Nephron (organoid): ENCODE measurements at regions not wholly inside any gene's neighbourhood (a gene's known extent, or its start where the extent isn't known, plus 50 kb on each side); places are given as distances from the start of the nearest gene placed in this dataset.
A peak's percentile ranks its signal among the peaks of the same experiment; 100 is the strongest.

Experiments
- H3K27ac Mint-ChIP-seq, 3 experiments: 2 replicates each; pipeline ENCODE4 v1.8.0; 2020; ENCODE audit warnings: mixed read lengths in 3 of 3, mild to moderate bottlenecking in 2 of 3, moderate library complexity in 1 of 3
- H3K27me3 Mint-ChIP-seq: 2 replicates; pipeline ENCODE4 v1.8.0; 2021; ENCODE audit warnings: low read depth, mild to moderate bottlenecking, moderate library complexity, mixed read lengths
- H3K36me3 Mint-ChIP-seq: 2 replicates; pipeline ENCODE4 v1.8.0; 2020; ENCODE audit warnings: low read depth, mixed read lengths
- H3K4me1 Mint-ChIP-seq: 2 replicates; pipeline ENCODE4 v1.8.0; 2020; ENCODE audit warnings: mixed read lengths
- H3K4me3 Mint-ChIP-seq, 3 experiments: 2 replicates each; pipeline ENCODE4 v1.8.0; 2020; ENCODE audit warnings: mild to moderate bottlenecking in 3 of 3, mixed read lengths in 3 of 3, moderate library complexity in 2 of 3
- H3K9me3 Mint-ChIP-seq: 2 replicates; pipeline ENCODE4 v1.8.0; 2020; ENCODE audit warnings: mixed read lengths
- TF ChIP-seq, protein P1 (sequence below), 3 experiments: fragments of 200-600 bp; sonication (generic); IDR thresholded peaks; one replicate each; pipeline ENCODE4 v1.5.0; 2021; ENCODE audit warnings: antibody characterized with exemption in 3 of 3; ENCODE audit not compliant: unreplicated experiment in 3 of 3

DNA sequence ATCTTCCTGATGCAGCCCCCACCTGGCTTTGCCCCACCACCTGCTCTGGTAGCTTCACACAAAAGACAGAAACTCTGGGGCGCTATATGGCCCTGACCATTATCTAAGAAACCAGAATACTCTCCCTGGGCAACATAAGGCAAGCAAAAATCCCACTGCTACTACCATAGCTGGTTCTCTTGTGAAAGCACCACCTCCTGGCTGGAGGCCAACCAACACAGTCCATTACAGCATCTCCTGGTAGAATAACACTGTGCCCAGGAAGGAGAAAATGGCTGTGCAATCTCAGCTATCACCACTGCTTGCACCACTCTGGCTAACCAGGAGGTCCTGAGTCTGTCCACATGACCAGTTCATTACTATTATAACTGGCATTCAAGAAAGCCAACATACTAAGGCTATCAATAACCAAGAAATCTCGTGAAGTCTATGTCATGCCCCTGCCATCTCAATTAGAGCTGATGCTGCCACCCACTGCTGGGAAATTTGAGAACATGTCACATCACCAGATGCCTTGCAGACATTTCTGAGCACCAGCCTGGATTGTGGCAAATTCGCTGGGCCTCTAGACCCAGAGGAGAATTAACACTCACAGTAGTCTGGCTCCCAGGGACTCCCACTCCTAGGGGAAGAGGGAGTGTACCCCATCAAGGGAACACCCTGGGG lies 1114.8 kb downstream of the ROBO2 start:
- TF ChIP-seq, protein P1, sequence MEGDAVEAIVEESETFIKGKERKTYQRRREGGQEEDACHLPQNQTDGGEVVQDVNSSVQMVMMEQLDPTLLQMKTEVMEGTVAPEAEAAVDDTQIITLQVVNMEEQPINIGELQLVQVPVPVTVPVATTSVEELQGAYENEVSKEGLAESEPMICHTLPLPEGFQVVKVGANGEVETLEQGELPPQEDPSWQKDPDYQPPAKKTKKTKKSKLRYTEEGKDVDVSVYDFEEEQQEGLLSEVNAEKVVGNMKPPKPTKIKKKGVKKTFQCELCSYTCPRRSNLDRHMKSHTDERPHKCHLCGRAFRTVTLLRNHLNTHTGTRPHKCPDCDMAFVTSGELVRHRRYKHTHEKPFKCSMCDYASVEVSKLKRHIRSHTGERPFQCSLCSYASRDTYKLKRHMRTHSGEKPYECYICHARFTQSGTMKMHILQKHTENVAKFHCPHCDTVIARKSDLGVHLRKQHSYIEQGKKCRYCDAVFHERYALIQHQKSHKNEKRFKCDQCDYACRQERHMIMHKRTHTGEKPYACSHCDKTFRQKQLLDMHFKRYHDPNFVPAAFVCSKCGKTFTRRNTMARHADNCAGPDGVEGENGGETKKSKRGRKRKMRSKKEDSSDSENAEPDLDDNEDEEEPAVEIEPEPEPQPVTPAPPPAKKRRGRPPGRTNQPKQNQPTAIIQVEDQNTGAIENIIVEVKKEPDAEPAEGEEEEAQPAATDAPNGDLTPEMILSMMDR (IDR thresholded peaks at IDR 0.05; ENCODE audit: unreplicated experiment in 3 of 3), result no peak
- Mint-ChIP-seq H3K4me3 (no peak overlapping the region), H3K9me3 (peaks cover 15% of the 10 kb centered on the region), H3K27ac (no peak overlapping the region), H3K36me3 (peaks cover 4% of the 10 kb centered on the region), H3K27me3 (no peaks in the 10 kb centered on the region), H3K4me1 (no peaks in the 10 kb centered on the region)

- Mint-ChIP-seq H3K27me3 (no peaks in the 10 kb centered on the region), H3K36me3 (no peaks in the 10 kb centered on the region), H3K4me1 (no peaks in the 10 kb centered on the region), H3K9me3 (peaks cover 10% of the 10 kb centered on the region), H3K4me3 (no peak overlapping the region), H3K27ac (no peak overlapping the region)
- TF ChIP-seq, protein P1 (IDR thresholded peaks at IDR 0.05; ENCODE audit: unreplicated experiment in 3 of 3), result no peak
These were observed 1121.8 kb downstream of the ROBO2 start for GRCh38 chr3:78161736-78162135.

GRCh38 chr3:78163379-78163778 lies 1123.5 kb downstream of the ROBO2 start:
- TF ChIP-seq, protein P1 (IDR thresholded peaks at IDR 0.05; ENCODE audit: unreplicated experiment in 3 of 3), result no peak
- Mint-ChIP-seq H3K36me3 (no peaks in the 10 kb centered on the region), H3K27me3 (no peaks in the 10 kb centered on the region), H3K27ac (peak overlapping the region in 1 of 3 experiments; percentile 32), H3K9me3 (no peaks in the 10 kb centered on the region), H3K4me3 (no peak overlapping the region), H3K4me1 (no peaks in the 10 kb centered on the region)

DNA sequence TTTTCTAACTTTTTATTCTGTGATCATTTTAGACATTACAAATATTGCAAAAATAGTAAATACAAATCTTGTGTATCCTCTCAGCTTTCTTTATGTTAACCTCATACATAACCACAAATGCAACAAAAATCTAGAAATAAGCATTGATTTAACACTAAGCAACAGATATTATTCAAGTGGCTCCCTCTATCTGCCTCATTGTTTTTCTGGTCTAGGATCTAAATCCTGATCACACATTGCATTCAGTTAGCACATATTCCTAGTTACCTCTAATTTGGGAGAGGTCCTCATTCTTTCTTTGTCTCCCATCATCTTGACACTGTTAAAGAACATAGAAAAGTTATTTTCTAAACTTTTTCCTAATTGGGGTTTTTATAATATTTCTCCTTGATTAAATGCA lies 1126.0 kb downstream of the ROBO2 start:
- TF ChIP-seq, protein P1 (IDR thresholded peaks at IDR 0.05; ENCODE audit: unreplicated experiment in 3 of 3), result peak; percentile 21 to 36 (median 25)
- no peak overlapping the region for H3K4me3 Mint-ChIP-seq
- H3K9me3 Mint-ChIP-seq, result no peaks in the 10 kb centered on the region
- H3K27ac Mint-ChIP-seq, result no peak overlapping the region
- H3K4me1 Mint-ChIP-seq, result no peaks in the 10 kb centered on the region
- H3K36me3 Mint-ChIP-seq, result no peaks in the 10 kb centered on the region
- H3K27me3 Mint-ChIP-seq, result no peaks in the 10 kb centered on the region

GRCh38 chr3:78174821-78175220 lies 1134.9 kb downstream of the ROBO2 start:
- no peaks in the 10 kb centered on the region for H3K36me3 Mint-ChIP-seq
- H3K27me3 Mint-ChIP-seq, result no peaks in the 10 kb centered on the region
- no peaks in the 10 kb centered on the region for H3K4me1 Mint-ChIP-seq
- no peak overlapping the region for H3K4me3 Mint-ChIP-seq
- TF ChIP-seq, protein P1 (IDR thresholded peaks at IDR 0.05; ENCODE audit: unreplicated experiment in 3 of 3), result no peak
- H3K9me3 Mint-ChIP-seq, result no peaks in the 10 kb centered on the region
- H3K27ac Mint-ChIP-seq, result no peak overlapping the region

DNA sequence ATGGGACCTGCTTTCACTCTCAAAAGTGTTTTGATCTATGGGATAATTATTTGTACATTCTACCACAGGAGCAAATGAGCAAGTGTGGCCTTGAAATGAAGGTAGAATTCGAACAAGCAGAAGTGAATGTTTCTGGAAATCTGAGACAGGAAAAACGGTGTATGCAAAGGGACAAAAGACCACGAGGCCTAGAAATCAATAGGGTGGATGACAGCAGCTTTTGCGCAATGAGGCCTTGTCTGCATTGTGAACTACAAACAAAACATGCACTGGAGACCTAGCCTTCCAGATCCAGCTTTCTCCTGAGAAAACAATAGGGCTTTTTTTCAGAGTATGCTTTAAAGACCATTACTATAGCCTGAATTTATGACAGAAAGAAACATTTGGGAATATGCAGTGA lies 1137.0 kb downstream of the ROBO2 start:
- Mint-ChIP-seq H3K27ac (no peak overlapping the region), H3K27me3 (no peaks in the 10 kb centered on the region), H3K9me3 (no peaks in the 10 kb centered on the region), H3K4me1 (no peaks in the 10 kb centered on the region), H3K36me3 (no peaks in the 10 kb centered on the region), H3K4me3 (no peak overlapping the region)
- TF ChIP-seq, protein P1 (IDR thresholded peaks at IDR 0.05; ENCODE audit: unreplicated experiment in 3 of 3), result no peak
